ENCODE measurements at regions not wholly inside any gene's neighbourhood (a gene's known extent, or its start where the extent isn't known, plus 50 kb on each side); places are given as distances from the start of the nearest gene placed in this dataset.

GRCh38 chr5:92998456-92998855 lies 582.6 kb downstream of the NR2F1-AS1 start:
- Histone ChIP-seq H3K9me3 (replicated peaks; ENCODE audit: control insufficient read depth, insufficient read depth, low read length) (no peaks in the 10 kb centered on the region), H3K4me1 (ENCODE audit: control insufficient read depth, insufficient read depth, low read length) (no peaks in the 10 kb centered on the region), H3K27me3 (replicated peaks in 1 of 2; ENCODE audit: control insufficient read depth in 2 of 2, insufficient read depth in 2 of 2, low read length in 1 of 2) (no peaks in the 10 kb centered on the region), H2AFZ (ENCODE audit: control insufficient read depth, low read depth, low read length) (no peak overlapping the region), H3K4me3 (no peak overlapping the region), H4K20me1 (ENCODE audit: control insufficient read depth, insufficient read depth) (no peaks in the 10 kb centered on the region), H3K27ac (ENCODE audit: control insufficient read depth, insufficient read depth) (no peak overlapping the region), H3K36me3 (ENCODE audit: control insufficient read depth in 2 of 2, insufficient read depth in 2 of 2, low read length in 1 of 2) (no peaks in the 10 kb centered on the region), H3K9ac (ENCODE audit: control insufficient read depth, insufficient read depth, low read length) (no peak overlapping the region), H3K79me2 (ENCODE audit: control insufficient read depth, insufficient read depth, low read length) (no peaks in the 10 kb centered on the region), H3K4me2 (ENCODE audit: control insufficient read depth, insufficient read depth) (no peak overlapping the region)
- BruUV-seq (replicated peaks), result no TSS peak
- POLR2A ChIA-PET, result no interaction called here
- 55% methylated on average over 5 of the region's 5 CpGs for WGBS (ENCODE audit: insufficient coverage, insufficient replicate concordance, low lambda C conversion rate, missing lambda C conversion rate)
- TF ChIP-seq TCF7 (IDR thresholded peaks at IDR 0.05; ENCODE audit: borderline replicate concordance) (no peak), ZNF274 (IDR thresholded peaks at IDR 0.05; ENCODE audit: insufficient read depth, insufficient read length) (no peak), MLLT1 (IDR thresholded peaks at IDR 0.05) (no peak), BCL11A (IDR thresholded peaks at IDR 0.05; ENCODE audit: low read depth, low read length) (no peak), PAX8 (IDR thresholded peaks at IDR 0.05) (no peak), BRCA1 (IDR thresholded peaks at IDR 0.05; ENCODE audit: low read depth, low read length) (no peak), HDGF (IDR thresholded peaks at IDR 0.05) (no peak), ATF3 (IDR thresholded peaks at IDR 0.05; ENCODE audit: borderline replicate concordance, extremely low read depth, low read depth, low read length) (no peak), E2F8 (IDR thresholded peaks at IDR 0.05; ENCODE audit: low read depth, partially characterized antibody) (no peak), WRNIP1 (IDR thresholded peaks at IDR 0.05; ENCODE audit: borderline replicate concordance, low read depth, low read length) (no peak), CREB1 (IDR thresholded peaks at IDR 0.05; ENCODE audit: low read depth) (no peak), GABPA (IDR thresholded peaks at IDR 0.05; ENCODE audit: low read depth) (no peak), KAT2A (conservative IDR thresholded peaks at IDR 0.05; ENCODE audit: control insufficient read depth, low read depth, low read length) (no peak), ATF7 (IDR thresholded peaks at IDR 0.05; ENCODE audit: low read depth) (no peak), HSF1 (IDR thresholded peaks at IDR 0.05; ENCODE audit: low read depth, low read length) (no peak), SMAD5 (IDR thresholded peaks at IDR 0.05; ENCODE audit: low read depth) (no peak), CEBPB (IDR thresholded peaks at IDR 0.05; ENCODE audit: borderline replicate concordance in 1 of 2, low read depth in 2 of 2, low read length in 2 of 2) (no peak), IRF3 (IDR thresholded peaks at IDR 0.05) (no peak), CHD4 (IDR thresholded peaks at IDR 0.05) (no peak), MYC (IDR thresholded peaks at IDR 0.05; ENCODE audit: insufficient read depth, insufficient read length, insufficient replicate concordance, low read length, severe bottlenecking) (no peak)
- DNase-seq (ENCODE audit: low read depth, low spot score), result no peak
- intact Hi-C loops (cut with micrococcal nuclease; ENCODE audit: unreplicated experiment), result no loop called here
- CTCF ChIA-PET, result no interaction called here
- FAIRE-seq, result no peak
- RAD21 ChIA-PET (ENCODE audit: unreplicated experiment), result no interaction called here
- in situ Hi-C loops (cut with MboI), result no loop called here
- ATAC-seq, result no peak
- SMC1A ChIA-PET (ENCODE audit: uncharacterized antibody, unreplicated experiment), result interaction anchor here (1.8 kb wide), 1 partner anchor 11 kb away, joined by 8 read pairs; no protein-coding TSS in a partner anchor

All from GM12878 (cell line).